ENCODE measurements at regions not wholly inside any gene's neighbourhood (a gene's known extent, or its start where the extent isn't known, plus 50 kb on each side); places are given as distances from the start of the nearest gene placed in this dataset.
A peak's percentile ranks its signal among the peaks of the same experiment; 100 is the strongest.

DNA sequence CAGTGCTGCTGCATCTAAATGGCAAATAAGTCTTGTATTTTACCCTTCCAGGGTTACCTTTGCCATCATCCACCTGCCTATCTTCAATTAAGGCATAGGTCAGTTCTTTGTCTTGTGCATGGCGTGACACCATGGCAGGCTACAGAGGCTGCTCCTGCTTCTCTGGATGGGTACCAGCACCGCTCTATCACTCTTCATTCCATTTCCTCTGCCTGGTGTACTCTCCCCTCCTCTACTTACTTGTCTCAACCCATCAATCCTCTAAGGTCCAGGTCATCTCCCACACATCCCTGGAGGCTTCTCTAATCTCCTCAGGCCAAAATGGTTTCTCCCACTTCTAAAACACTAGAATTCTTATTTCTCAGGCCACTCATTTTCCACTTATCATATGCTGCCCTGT lies 257.5 kb downstream of the BARHL2 start:
- no peaks in the 10 kb centered on the region for H3K9me3 Mint-ChIP-seq
- ChIA-PET POLR2A (no interaction called here), CTCF (no interaction called here)
- 0 out of 2 replicates have a peak, but pooled peaks cover 5% of the 10 kb centered on the region for H3K4me1 Mint-ChIP-seq
- H3K27me3 Mint-ChIP-seq (ENCODE audit: low read depth), result no peaks in the 10 kb centered on the region
- H3K27ac Mint-ChIP-seq, result no peak overlapping the region
- no peaks in the 10 kb centered on the region for H3K36me3 Mint-ChIP-seq
- DNase-seq (ENCODE audit: low spot score) (no peak), ATAC-seq (no peak)
- TF ChIP-seq, protein P1, sequence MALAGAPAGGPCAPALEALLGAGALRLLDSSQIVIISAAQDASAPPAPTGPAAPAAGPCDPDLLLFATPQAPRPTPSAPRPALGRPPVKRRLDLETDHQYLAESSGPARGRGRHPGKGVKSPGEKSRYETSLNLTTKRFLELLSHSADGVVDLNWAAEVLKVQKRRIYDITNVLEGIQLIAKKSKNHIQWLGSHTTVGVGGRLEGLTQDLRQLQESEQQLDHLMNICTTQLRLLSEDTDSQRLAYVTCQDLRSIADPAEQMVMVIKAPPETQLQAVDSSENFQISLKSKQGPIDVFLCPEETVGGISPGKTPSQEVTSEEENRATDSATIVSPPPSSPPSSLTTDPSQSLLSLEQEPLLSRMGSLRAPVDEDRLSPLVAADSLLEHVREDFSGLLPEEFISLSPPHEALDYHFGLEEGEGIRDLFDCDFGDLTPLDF (CRISPR knock-in tag; IDR thresholded peaks at IDR 0.05), result no peak
- TF ChIP-seq CREM (CRISPR knock-in tag; IDR thresholded peaks at IDR 0.05) (no peak), GTF2I (CRISPR knock-in tag; conservative IDR thresholded peaks at IDR 0.05) (no peak), NR1H2 (CRISPR knock-in tag; IDR thresholded peaks at IDR 0.05) (no peak), ZNF416 (CRISPR knock-in tag; IDR thresholded peaks at IDR 0.05) (no peak)
- TF ChIP-seq, protein P2, sequence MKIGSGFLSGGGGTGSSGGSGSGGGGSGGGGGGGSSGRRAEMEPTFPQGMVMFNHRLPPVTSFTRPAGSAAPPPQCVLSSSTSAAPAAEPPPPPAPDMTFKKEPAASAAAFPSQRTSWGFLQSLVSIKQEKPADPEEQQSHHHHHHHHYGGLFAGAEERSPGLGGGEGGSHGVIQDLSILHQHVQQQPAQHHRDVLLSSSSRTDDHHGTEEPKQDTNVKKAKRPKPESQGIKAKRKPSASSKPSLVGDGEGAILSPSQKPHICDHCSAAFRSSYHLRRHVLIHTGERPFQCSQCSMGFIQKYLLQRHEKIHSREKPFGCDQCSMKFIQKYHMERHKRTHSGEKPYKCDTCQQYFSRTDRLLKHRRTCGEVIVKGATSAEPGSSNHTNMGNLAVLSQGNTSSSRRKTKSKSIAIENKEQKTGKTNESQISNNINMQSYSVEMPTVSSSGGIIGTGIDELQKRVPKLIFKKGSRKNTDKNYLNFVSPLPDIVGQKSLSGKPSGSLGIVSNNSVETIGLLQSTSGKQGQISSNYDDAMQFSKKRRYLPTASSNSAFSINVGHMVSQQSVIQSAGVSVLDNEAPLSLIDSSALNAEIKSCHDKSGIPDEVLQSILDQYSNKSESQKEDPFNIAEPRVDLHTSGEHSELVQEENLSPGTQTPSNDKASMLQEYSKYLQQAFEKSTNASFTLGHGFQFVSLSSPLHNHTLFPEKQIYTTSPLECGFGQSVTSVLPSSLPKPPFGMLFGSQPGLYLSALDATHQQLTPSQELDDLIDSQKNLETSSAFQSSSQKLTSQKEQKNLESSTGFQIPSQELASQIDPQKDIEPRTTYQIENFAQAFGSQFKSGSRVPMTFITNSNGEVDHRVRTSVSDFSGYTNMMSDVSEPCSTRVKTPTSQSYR (CRISPR knock-in tag; IDR thresholded peaks at IDR 0.05), result no peak
- TF ChIP-seq, protein P3, sequence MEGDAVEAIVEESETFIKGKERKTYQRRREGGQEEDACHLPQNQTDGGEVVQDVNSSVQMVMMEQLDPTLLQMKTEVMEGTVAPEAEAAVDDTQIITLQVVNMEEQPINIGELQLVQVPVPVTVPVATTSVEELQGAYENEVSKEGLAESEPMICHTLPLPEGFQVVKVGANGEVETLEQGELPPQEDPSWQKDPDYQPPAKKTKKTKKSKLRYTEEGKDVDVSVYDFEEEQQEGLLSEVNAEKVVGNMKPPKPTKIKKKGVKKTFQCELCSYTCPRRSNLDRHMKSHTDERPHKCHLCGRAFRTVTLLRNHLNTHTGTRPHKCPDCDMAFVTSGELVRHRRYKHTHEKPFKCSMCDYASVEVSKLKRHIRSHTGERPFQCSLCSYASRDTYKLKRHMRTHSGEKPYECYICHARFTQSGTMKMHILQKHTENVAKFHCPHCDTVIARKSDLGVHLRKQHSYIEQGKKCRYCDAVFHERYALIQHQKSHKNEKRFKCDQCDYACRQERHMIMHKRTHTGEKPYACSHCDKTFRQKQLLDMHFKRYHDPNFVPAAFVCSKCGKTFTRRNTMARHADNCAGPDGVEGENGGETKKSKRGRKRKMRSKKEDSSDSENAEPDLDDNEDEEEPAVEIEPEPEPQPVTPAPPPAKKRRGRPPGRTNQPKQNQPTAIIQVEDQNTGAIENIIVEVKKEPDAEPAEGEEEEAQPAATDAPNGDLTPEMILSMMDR (IDR thresholded peaks at IDR 0.05), result no peak
- TF ChIP-seq, protein P4, sequence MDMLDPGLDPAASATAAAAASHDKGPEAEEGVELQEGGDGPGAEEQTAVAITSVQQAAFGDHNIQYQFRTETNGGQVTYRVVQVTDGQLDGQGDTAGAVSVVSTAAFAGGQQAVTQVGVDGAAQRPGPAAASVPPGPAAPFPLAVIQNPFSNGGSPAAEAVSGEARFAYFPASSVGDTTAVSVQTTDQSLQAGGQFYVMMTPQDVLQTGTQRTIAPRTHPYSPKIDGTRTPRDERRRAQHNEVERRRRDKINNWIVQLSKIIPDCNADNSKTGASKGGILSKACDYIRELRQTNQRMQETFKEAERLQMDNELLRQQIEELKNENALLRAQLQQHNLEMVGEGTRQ (CRISPR knock-in tag; IDR thresholded peaks at IDR 0.05), result no peak
- H3K4me3 Mint-ChIP-seq, result no peak overlapping the region

DNA sequence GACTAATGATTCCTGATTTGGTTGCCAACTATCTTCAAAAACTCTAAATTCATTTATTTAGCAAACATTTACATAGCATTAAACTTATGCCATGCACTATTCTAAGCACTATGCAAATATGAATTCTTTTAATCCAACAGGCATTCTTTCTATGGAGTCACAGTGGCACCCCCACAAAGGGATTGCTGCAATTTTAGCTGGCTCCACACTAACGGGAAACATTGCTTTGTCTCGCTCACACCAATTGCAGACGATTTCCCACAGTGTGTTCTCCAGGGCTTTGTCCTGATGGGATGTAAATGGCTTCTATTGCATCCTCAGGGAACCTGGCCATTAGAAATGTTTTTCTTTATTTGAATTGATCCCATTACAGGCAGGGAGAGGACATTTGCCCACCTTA lies 259.1 kb downstream of the BARHL2 start:
- CTCF ChIA-PET, result interaction anchor here (1.1 kb wide), 1 partner anchor 134 kb away, joined by 3 read pairs; no protein-coding TSS in a partner anchor
- DNase-seq (ENCODE audit: low spot score) (no peak), ATAC-seq (peak; percentile 24; the same call in 1 of the 2 replicates)
- POLR2A ChIA-PET, result no interaction called here
- no peak for TF ChIP-seq ZNF219 (CRISPR knock-in tag; IDR thresholded peaks at IDR 0.05; ENCODE audit: borderline replicate concordance)
- TF ChIP-seq SMAD3 (CRISPR knock-in tag; IDR thresholded peaks at IDR 0.05; ENCODE audit: borderline replicate concordance), result no peak
- TF ChIP-seq FOXK1 (CRISPR knock-in tag; IDR thresholded peaks at IDR 0.05), result no peak
- no peak for TF ChIP-seq CBFB (CRISPR knock-in tag; IDR thresholded peaks at IDR 0.05; ENCODE audit: low read depth)
- TF ChIP-seq, protein P5, sequence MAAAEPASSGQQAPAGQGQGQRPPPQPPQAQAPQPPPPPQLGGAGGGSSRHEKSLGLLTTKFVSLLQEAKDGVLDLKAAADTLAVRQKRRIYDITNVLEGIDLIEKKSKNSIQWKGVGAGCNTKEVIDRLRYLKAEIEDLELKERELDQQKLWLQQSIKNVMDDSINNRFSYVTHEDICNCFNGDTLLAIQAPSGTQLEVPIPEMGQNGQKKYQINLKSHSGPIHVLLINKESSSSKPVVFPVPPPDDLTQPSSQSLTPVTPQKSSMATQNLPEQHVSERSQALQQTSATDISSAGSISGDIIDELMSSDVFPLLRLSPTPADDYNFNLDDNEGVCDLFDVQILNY (CRISPR knock-in tag; IDR thresholded peaks at IDR 0.05), result no peak
- TF ChIP-seq CREB1 (CRISPR knock-in tag; IDR thresholded peaks at IDR 0.05), result no peak
- no peak for TF ChIP-seq TCF7 (CRISPR knock-in tag; IDR thresholded peaks at IDR 0.05; ENCODE audit: low read depth)
- no peak for TF ChIP-seq NR2C2 (CRISPR knock-in tag; IDR thresholded peaks at IDR 0.05)
- TF ChIP-seq, protein P6, sequence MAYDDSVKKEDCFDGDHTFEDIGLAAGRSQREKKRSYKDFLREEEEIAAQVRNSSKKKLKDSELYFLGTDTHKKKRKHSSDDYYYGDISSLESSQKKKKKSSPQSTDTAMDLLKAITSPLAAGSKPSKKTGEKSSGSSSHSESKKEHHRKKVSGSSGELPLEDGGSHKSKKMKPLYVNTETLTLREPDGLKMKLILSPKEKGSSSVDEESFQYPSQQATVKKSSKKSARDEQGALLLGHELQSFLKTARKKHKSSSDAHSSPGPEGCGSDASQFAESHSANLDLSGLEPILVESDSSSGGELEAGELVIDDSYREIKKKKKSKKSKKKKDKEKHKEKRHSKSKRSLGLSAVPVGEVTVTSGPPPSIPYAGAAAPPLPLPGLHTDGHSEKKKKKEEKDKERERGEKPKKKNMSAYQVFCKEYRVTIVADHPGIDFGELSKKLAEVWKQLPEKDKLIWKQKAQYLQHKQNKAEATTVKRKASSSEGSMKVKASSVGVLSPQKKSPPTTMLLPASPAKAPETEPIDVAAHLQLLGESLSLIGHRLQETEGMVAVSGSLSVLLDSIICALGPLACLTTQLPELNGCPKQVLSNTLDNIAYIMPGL (CRISPR knock-in tag; IDR thresholded peaks at IDR 0.05), result no peak
- no peak for TF ChIP-seq SOX15 (CRISPR knock-in tag; IDR thresholded peaks at IDR 0.05)
- no peak for TF ChIP-seq TP53 (CRISPR knock-in tag; IDR thresholded peaks at IDR 0.05)
- TF ChIP-seq EMX1 (CRISPR knock-in tag; IDR thresholded peaks at IDR 0.05), result no peak
- no peak for TF ChIP-seq ETV6 (CRISPR knock-in tag; IDR thresholded peaks at IDR 0.05)
- TF ChIP-seq, protein P7, sequence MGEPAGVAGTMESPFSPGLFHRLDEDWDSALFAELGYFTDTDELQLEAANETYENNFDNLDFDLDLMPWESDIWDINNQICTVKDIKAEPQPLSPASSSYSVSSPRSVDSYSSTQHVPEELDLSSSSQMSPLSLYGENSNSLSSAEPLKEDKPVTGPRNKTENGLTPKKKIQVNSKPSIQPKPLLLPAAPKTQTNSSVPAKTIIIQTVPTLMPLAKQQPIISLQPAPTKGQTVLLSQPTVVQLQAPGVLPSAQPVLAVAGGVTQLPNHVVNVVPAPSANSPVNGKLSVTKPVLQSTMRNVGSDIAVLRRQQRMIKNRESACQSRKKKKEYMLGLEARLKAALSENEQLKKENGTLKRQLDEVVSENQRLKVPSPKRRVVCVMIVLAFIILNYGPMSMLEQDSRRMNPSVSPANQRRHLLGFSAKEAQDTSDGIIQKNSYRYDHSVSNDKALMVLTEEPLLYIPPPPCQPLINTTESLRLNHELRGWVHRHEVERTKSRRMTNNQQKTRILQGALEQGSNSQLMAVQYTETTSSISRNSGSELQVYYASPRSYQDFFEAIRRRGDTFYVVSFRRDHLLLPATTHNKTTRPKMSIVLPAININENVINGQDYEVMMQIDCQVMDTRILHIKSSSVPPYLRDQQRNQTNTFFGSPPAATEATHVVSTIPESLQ (CRISPR knock-in tag; IDR thresholded peaks at IDR 0.05), result no peak
- TF ChIP-seq, protein P8, sequence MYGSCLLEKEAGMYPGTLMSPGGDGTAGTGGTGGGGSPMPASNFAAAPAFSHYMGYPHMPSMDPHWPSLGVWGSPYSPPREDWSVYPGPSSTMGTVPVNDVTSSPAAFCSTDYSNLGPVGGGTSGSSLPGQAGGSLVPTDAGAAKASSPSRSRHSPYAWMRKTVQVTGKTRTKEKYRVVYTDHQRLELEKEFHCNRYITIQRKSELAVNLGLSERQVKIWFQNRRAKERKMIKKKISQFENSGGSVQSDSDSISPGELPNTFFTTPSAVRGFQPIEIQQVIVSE (CRISPR knock-in tag; IDR thresholded peaks at IDR 0.05; ENCODE audit: borderline replicate concordance), result no peak
- no peak for TF ChIP-seq PRRX2 (CRISPR knock-in tag; IDR thresholded peaks at IDR 0.05)
- no peak for TF ChIP-seq ZNF396 (CRISPR knock-in tag; IDR thresholded peaks at IDR 0.05; ENCODE audit: borderline replicate concordance)
- Mint-ChIP-seq H3K36me3 (no peaks in the 10 kb centered on the region), H3K4me1 (0 out of 2 replicates have a peak, but pooled peaks cover 5% of the 10 kb centered on the region), H3K9me3 (no peaks in the 10 kb centered on the region), H3K27me3 (ENCODE audit: low read depth) (no peaks in the 10 kb centered on the region), H3K4me3 (no peak overlapping the region), H3K27ac (no peak overlapping the region)

All from WTC11 (cell line).